ENCODE measurements at regions not wholly inside any gene's neighbourhood (a gene's known extent, or its start where the extent isn't known, plus 50 kb on each side); places are given as distances from the start of the nearest gene placed in this dataset.

DNA sequence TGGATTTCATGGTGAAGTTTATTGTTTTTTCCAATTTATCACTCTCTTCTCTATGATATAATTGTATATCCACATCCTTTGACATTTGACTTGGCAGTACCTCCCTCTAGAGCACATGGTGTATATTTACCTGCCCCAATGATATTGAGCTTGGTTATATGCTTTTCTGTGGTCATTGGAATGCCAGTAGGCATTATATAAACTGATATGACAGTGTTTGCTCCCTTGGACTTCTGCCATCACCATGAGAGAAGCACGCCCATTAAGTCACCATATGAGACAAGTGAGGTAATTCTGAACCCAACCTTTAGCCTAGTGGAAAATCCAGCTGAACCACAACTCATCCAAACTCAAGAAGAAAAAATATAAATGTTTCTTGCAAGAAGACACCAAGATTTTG is 2761.5 kb downstream of the ARAP2 start:
- H3K9me2 ChIP-seq (ENCODE audit: insufficient read depth), result no peaks in the 10 kb centered on the region
- BruUV-seq (replicated peaks), result no TSS peak
- H3K36me3 ChIP-seq (ENCODE audit: control insufficient read depth in 1 of 2, insufficient read depth in 2 of 2, low read length in 2 of 2), result no peaks in the 10 kb centered on the region

DNA sequence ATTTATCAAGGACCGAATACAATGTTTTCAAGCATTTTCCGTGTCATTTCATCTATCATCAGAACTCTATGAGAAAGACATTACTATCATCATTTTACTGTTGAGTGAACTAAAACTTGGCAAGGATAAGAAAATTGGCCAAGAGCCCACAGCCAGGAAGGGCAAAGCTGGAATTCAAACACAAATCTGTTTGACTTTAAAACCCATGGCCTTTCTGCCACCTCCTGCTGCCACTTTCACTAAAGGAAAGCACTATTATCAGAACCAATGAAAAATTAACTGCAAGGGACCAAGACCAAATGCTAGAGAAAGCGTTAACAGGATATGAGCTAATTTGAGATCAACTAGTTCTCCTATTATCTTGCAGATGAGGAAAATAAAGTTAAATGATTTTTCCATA is 2759.2 kb downstream of the ARAP2 start:
- Histone ChIP-seq H3K9ac (ENCODE audit: low read length) (no peak overlapping the region), H3K4me3 (replicated peaks in 1 of 2; ENCODE audit: low read depth in 1 of 2, low read length in 2 of 2) (no peak overlapping the region), H3K27ac (ENCODE audit: low read depth, low read length) (no peak overlapping the region), H3K4me1 (ENCODE audit: control insufficient read depth in 1 of 2, insufficient read depth in 2 of 2, low read length in 2 of 2) (no peaks in the 10 kb centered on the region), H4K20me1 (ENCODE audit: insufficient read depth) (no peaks in the 10 kb centered on the region), H3K36me3 (ENCODE audit: control insufficient read depth in 1 of 2, insufficient read depth in 2 of 2, low read length in 2 of 2) (no peaks in the 10 kb centered on the region), H3K79me2 (ENCODE audit: insufficient read depth, low read length) (no peaks in the 10 kb centered on the region), H3K4me2 (ENCODE audit: low read length) (no peak overlapping the region), H3K27me3 (ENCODE audit: insufficient read depth, low read length) (no peaks in the 10 kb centered on the region), H3K9me2 (ENCODE audit: insufficient read depth) (no peaks in the 10 kb centered on the region), H3K9me3 (ENCODE audit: control insufficient read depth in 1 of 2, insufficient read depth in 1 of 2, low read depth in 1 of 2, low read length in 2 of 2) (no peaks in the 10 kb centered on the region), H2AFZ (ENCODE audit: low read depth, low read length, poor library complexity, severe bottlenecking) (no peak overlapping the region)
- TF ChIP-seq SIN3A (IDR thresholded peaks at IDR 0.05; ENCODE audit: low read depth) (no peak), FOSL1 (IDR thresholded peaks at IDR 0.05; ENCODE audit: low read depth) (no peak)
- TF ChIP-seq, protein P1, sequence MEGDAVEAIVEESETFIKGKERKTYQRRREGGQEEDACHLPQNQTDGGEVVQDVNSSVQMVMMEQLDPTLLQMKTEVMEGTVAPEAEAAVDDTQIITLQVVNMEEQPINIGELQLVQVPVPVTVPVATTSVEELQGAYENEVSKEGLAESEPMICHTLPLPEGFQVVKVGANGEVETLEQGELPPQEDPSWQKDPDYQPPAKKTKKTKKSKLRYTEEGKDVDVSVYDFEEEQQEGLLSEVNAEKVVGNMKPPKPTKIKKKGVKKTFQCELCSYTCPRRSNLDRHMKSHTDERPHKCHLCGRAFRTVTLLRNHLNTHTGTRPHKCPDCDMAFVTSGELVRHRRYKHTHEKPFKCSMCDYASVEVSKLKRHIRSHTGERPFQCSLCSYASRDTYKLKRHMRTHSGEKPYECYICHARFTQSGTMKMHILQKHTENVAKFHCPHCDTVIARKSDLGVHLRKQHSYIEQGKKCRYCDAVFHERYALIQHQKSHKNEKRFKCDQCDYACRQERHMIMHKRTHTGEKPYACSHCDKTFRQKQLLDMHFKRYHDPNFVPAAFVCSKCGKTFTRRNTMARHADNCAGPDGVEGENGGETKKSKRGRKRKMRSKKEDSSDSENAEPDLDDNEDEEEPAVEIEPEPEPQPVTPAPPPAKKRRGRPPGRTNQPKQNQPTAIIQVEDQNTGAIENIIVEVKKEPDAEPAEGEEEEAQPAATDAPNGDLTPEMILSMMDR (IDR thresholded peaks at IDR 0.05 in 2 of 3, conservative IDR thresholded peaks at IDR 0.05 in 1 of 3; ENCODE audit: borderline replicate concordance in 1 of 3, insufficient read depth in 1 of 3, low read depth in 2 of 3, low read length in 2 of 3), result no peak
- ATAC-seq (no peak), DNase-seq (ENCODE audit: low read depth, low spot score) (no peak)
- ChIA-PET CTCF (no interaction called here), POLR2A (no interaction called here), RAD21 (ENCODE audit: low non-redundant PET in 1 of 2, low total read pairs in 2 of 2, uncharacterized antibody in 2 of 2, unreplicated experiment in 2 of 2) (no interaction called here)
- BruUV-seq (replicated peaks), result no TSS peak
- intact Hi-C loops (cut with micrococcal nuclease), result no loop called here

More for the DNA sequence above, 2761.5 kb downstream of the ARAP2 start:
- Histone ChIP-seq H3K27ac (ENCODE audit: low read depth, low read length) (no peak overlapping the region), H3K4me2 (ENCODE audit: low read length) (no peak overlapping the region), H4K20me1 (ENCODE audit: insufficient read depth) (no peaks in the 10 kb centered on the region), H2AFZ (ENCODE audit: low read depth, low read length, poor library complexity, severe bottlenecking) (no peak overlapping the region), H3K27me3 (ENCODE audit: insufficient read depth, low read length) (no peaks in the 10 kb centered on the region), H3K4me1 (ENCODE audit: control insufficient read depth in 1 of 2, insufficient read depth in 2 of 2, low read length in 2 of 2) (no peaks in the 10 kb centered on the region), H3K9me3 (ENCODE audit: control insufficient read depth in 1 of 2, insufficient read depth in 1 of 2, low read depth in 1 of 2, low read length in 2 of 2) (no peaks in the 10 kb centered on the region), H3K79me2 (ENCODE audit: insufficient read depth, low read length) (no peaks in the 10 kb centered on the region), H3K4me3 (replicated peaks in 1 of 2; ENCODE audit: low read depth in 1 of 2, low read length in 2 of 2) (no peak overlapping the region), H3K9ac (ENCODE audit: low read length) (no peak overlapping the region)
- intact Hi-C loops (cut with micrococcal nuclease), result no loop called here
- ATAC-seq, result no peak
- no peak for DNase-seq (ENCODE audit: low read depth, low spot score)
- no peak for TF ChIP-seq CBX3 (IDR thresholded peaks at IDR 0.05; ENCODE audit: low read depth)
- ChIA-PET RAD21 (ENCODE audit: low non-redundant PET in 1 of 2, low total read pairs in 2 of 2, uncharacterized antibody in 2 of 2, unreplicated experiment in 2 of 2) (no interaction called here), CTCF (no interaction called here), POLR2A (no interaction called here)

Data from HCT116 (cell line).